Stimulated activated CD4-positive, alpha-beta T cell treated with anti-CD3 and anti-CD28 coated beads, Interleukin-1b, Interleukin-23, amount 100 ng/mL, for 1 hour (primary cell): ENCODE measurements at regions not wholly inside any gene's neighbourhood (a gene's known extent, or its start where the extent isn't known, plus 50 kb on each side); places are given as distances from the start of the nearest gene placed in this dataset.

ENCODE experiments used
- DNase-seq, 2 donors: peaks; one replicate each; pipeline ENCODE4 v3.0.0-alpha.2; 2020; ENCODE audit warnings: low read depth in 2 of 2

DNA sequence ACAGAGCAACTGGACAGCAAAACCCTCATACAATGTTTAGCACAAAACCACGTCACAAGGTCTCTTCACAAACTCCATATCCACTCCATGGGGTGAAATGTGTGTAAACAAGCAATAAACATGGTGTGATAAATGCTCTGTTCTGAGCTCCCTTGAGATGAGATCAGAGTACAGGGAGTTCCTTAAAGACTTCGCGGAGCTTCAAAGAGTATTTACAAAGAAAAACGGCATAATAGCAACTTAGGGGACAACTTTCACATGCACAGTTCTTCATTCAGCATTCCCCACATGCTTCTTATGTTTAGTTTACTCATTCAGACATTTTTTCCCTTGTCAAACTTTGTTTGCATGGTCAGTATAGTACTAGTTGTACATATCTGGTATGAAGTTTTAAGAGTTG lies 52.5 kb upstream of the SUCLG2 start:
- no peak for DNase-seq

- no peak for DNase-seq
These were observed 49.9 kb upstream of the SUCLG2 start for GRCh38 chr3:67704322-67704721.
